HG02852 (cell line): ENCODE measurements at regions not wholly inside any gene's neighbourhood (a gene's known extent, or its start where the extent isn't known, plus 50 kb on each side); places are given as distances from the start of the nearest gene placed in this dataset.

Source experiments
- ATAC-seq: cut with Tn5 transposase; IDR thresholded peaks from one replicate; pipeline ENCODE4 v1.9.1; 2021; ENCODE audit warnings: mild to moderate bottlenecking, moderate library complexity; ENCODE audit not compliant: unreplicated experiment

GRCh38 chr2:133666621-133667020 lies 98.4 kb upstream of the NCKAP5 start:
- ATAC-seq: no peak

DNA sequence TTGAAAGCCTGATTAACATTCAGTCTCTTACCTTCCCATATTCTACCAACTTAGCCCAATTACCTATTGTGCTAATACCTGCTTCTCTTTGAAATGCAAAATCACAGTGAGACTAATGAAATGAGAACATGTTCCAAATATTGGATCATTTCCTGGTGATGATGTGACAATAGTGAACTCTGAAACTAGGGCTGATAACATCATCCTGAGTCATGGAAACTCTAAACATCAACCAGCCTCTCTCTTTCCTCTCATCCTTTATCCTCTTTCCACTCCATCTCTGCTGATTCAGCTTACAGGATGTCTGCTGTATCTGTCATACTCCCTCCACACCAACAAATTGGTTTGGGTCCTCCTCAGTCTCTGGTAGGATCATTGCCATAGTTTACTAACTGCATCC lies 98.8 kb upstream of the NCKAP5 start:
- no peak for ATAC-seq

DNA sequence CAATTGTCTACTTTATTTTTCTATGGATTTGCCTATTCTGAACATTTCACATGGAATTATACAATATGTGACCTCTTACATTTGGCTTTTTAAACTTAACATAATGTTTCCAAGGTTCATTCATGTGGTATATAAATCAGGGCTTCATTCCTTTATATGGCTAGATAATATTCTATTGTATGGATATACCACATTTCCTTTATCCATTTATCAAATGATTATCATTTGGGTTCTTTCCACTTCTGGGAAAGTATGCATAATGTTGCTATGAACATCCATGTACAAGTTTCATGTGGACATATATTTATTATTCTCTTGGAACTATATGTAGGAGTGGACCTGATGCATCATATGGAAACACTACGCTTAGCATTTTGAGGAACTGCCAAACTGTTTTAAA lies 99.7 kb upstream of the NCKAP5 start:
- ATAC-seq: no peak

- no peak for ATAC-seq
These were observed 100.3 kb upstream of the NCKAP5 start for GRCh38 chr2:133668547-133668946.

- ATAC-seq: no peak
These were observed 105.1 kb upstream of the NCKAP5 start for GRCh38 chr2:133673305-133673905.

GRCh38 chr2:133674066-133674432 lies 105.8 kb upstream of the NCKAP5 start:
- no peak for ATAC-seq

GRCh38 chr2:133674433-133675331 lies 106.4 kb upstream of the NCKAP5 start:
- ATAC-seq: no peak

- no peak for ATAC-seq
These were observed 108.3 kb upstream of the NCKAP5 start for GRCh38 chr2:133676392-133677130.

- no peak for ATAC-seq
These were observed 112.2 kb upstream of the NCKAP5 start for GRCh38 chr2:133680343-133681049.

GRCh38 chr2:133682347-133682746 lies 114.1 kb upstream of the NCKAP5 start:
- no peak for ATAC-seq

DNA sequence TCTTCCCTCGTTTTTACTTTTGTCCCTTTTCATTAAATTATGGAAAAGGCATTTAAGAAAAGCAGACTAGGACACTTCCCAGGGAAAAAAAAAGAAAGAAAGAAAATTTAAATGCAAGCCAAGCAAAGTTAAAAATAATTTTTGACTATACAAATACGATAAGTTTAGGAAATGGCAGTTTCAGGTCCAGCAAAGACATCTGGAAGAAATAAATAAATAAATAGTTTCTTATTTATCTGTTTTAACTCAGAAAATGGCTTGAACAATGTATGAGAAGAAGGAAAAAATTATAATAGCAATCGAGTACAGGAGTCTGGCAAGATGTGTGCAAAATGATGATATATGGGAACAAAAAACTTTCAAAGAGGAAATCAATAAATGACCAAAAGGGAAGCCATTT lies 114.6 kb upstream of the NCKAP5 start:
- ATAC-seq: no peak

DNA sequence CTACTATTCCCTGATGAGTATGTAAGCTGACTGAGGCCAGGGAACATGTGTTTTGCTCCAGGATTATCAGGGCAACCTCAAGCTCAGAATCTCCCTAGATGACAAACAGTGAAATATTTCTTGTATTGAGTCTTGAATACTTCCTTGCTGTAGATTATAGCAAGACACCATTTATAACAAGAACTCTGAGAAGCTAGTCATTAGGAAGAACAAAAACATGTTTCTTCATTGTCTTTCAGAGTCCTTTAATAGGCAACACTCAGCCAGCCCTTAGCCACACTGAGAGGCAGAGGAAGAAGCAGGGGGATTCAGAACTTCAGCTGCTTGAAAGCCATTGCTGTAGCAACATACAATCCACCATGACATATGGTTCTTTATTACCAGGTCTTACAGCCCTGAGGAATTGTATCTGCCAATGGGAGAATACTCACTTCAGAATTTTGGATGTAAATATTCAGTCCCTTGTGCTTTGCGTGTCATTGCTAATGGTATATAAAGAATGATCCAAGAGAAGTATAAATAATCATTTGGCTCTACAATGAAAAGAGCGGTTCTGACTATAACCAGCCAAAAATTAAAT lies 117.5 kb upstream of the NCKAP5 start:
- no peak for ATAC-seq

DNA sequence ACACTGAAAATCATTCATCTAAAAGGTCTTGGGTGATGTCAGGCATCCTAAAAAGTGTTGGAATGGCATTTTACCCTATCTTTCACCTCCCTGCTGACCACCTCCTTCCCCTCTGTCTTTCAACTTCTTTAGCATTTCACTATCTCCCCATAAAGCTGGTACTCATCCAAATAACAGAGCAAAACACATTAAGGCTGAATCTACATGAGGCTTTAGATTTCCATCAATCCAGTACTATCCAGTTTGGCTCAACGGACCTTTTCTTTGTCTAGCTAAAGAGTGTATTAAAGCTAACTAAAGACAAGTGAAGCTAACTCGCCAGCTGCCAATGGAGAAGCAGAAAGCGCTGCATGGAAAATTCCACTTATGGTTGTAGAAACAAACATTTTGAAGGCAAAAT lies 122.5 kb upstream of the NCKAP5 start:
- no peak for ATAC-seq

DNA sequence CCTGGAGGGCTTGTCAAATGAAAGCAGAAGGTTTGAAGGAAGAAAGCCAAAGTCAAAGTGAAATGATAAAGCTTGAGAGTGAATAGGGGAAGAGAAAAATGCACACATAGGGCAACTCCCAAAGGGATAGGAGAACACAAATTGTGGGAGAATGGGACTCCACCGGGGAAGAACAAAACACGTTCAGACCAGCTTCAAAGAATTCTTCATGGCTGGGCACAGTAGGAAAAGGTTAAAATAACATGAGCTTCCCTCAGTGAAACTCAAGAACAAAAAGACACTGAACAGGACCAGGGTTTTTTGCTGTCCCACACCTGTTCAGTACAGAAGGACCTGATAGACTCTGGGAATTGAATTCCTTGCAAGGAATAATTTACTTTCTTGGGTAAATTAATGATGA lies 123.1 kb upstream of the NCKAP5 start:
- no peak for ATAC-seq

DNA sequence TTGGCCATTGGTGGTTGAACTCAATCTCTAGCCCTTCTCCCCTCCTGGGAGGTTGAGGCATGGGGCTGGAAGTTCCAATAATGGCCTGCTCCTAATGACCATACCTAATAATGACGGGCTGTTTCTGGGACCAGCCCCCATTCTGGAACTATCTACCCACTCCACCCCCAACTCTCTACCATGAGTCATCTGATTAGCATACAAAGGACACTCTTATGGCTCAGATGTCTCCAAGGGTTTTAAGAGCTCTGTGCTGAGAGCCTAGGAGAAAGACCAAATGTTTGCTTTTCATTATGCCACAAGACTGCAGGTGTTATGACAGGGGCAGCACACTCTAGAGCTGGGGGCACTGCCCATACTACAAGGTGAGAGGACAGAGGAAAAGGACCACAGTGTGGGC lies 137.0 kb upstream of the NCKAP5 start:
- no peak for ATAC-seq

DNA sequence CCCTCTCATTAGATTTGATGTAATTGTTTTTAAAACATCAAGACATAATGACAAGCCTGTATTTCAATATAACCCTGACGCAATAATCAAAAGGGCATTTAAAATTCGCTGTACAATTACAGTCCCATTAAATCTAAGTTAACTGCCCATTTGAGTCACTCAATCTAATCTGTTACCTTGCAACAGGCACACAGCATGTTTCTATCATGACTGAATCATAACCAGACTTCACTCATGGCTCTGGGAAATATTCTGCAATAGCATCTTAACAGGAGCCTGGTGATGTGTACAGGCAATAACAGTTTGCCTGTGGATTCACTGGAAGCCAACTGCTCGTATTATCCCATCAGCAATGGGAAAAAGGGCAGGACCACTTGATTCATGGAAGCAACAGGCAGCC lies 142.3 kb upstream of the NCKAP5 start:
- no peak for ATAC-seq

DNA sequence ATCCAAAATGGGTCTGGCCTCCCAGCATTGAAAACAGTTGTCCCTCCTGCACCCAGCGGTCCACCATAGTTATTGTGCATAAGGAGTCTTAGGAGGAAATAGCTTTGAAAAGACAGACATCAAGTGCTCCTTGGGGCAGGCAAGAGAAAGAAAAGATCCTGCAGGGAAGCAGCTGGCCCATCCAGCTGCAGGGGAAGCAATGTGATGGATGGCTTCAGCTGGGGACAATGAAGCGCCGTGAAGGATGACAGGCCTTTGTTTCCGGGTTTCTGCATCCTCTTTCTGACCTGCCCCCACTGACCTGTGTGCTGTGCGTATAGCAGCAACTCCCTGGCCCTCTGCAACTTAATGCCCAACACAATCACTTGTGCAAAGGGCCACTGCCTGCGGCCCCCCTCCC lies 142.9 kb upstream of the NCKAP5 start:
- ATAC-seq: no peak

DNA sequence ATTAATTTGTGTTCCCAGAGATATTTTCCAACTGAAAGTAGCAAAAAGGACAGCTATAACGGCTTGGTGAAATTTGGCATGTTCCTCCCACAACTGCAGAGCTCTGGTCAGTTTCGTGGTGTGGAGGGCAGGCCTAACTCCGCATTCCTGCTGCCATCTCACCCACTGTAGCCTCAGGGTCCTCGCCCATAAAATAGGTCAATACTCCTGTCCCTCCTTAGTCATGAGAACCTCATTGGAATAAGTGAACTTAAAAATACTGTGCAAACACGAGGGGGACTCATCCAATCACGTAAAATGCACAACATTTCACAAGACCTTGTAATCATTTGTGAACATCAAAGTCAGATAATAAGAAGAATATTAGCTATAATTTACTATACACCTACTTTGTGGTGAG lies 143.5 kb upstream of the NCKAP5 start:
- ATAC-seq: no peak

GRCh38 chr2:133712369-133712768 lies 144.1 kb upstream of the NCKAP5 start:
- no peak for ATAC-seq

- no peak for ATAC-seq
These were observed 144.9 kb upstream of the NCKAP5 start for GRCh38 chr2:133713049-133713580.

- ATAC-seq: no peak
These were observed 147.9 kb upstream of the NCKAP5 start for GRCh38 chr2:133716166-133716565.
